Activated T-cell treated with anti-CD3 and anti-CD28 coated beads, Interleukin-2, amount 50 U/mL, for 4 hours (primary cell): ENCODE measurements at regions not wholly inside any gene's neighbourhood (a gene's known extent, or its start where the extent isn't known, plus 50 kb on each side); places are given as distances from the start of the nearest gene placed in this dataset.

ENCODE experiments used
- ATAC-seq, 2 donors: fragments of 200-7000 bp; cut with Tn5 transposase; one replicate each; pipeline ENCODE4 v1.10.0; 2021
- DNase-seq: peaks from one replicate; pipeline ENCODE4 v3.0.0-alpha.2; 2020
- H3K27me3 Mint-ChIP-seq: one replicate; pipeline ENCODE4 v1.8.0; 2021; ENCODE audit warnings: low read depth, mixed read lengths
- H3K36me3 Mint-ChIP-seq: one replicate; pipeline ENCODE4 v1.8.0; 2022; ENCODE audit warnings: mixed read lengths; ENCODE audit not compliant: insufficient read depth
- H3K4me1 Mint-ChIP-seq: one replicate; pipeline ENCODE4 v1.8.0; 2021; ENCODE audit warnings: low read depth, mixed read lengths
- H3K4me3 Mint-ChIP-seq: one replicate; pipeline ENCODE4 v1.8.0; 2021; ENCODE audit warnings: mild to moderate bottlenecking, moderate library complexity, mixed read lengths
- H3K9me3 Mint-ChIP-seq: one replicate; pipeline ENCODE4 v1.8.0; 2021; ENCODE audit warnings: mixed read lengths

DNA sequence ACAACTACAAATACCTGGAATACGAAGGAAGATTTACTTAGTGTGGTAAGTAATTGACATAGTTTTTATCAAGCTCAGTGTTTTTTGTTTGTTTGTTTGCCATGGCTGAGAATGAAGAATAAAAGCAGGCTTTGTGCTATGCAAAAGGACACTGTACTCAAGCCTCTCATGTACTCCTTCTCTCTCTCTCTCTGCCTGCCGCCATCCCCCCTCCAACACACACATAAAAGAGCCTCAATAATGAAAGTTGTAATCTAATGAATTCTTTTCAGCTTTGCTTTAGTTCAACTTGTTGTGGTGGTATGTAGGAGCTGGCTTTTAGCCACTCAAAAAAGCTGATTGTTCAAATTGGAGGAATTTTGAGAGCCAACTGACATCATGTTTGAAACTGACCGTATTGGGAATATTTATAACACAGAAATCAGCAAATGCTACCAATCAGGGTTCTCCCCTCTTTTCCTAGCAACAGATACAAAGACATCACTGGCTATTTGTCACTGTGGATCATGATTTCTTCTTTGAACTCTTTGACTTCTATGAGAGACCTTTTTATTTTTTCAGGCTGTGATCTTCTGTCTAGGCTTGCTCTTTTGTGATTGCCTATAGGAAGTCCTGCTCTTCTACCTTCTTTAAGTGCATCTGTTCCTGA lies 1148.8 kb downstream of the RAPGEF2 start:
- ATAC-seq: no peak
- no peaks in the 10 kb centered on the region for H3K27me3 Mint-ChIP-seq

DNA sequence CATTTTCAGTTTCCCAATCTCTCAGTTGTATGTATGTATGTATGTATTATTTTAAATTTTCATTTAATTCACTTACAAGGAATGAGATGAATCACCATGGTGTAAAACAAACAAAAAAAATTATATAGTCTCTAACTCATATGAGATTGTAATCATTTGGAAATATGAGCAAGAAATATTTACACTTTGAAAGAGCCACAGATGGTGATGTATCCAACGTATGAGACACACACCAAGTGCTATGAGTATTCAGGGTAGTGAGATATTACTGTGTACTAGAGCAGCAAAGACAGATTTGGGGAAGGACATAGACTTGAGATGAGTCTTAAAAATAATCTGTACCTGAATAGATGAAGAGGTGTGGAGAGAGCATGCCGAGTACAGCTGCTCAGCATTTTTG lies 1154.4 kb downstream of the RAPGEF2 start:
- H3K9me3 Mint-ChIP-seq: peaks cover 26% of the 10 kb centered on the region
- DNase-seq: no peak
- H3K36me3 Mint-ChIP-seq: no peaks in the 10 kb centered on the region
- H3K27me3 Mint-ChIP-seq: no peaks in the 10 kb centered on the region
- no peak for ATAC-seq
- H3K4me3 Mint-ChIP-seq: no peak overlapping the region
- no peaks in the 10 kb centered on the region for H3K4me1 Mint-ChIP-seq

More for the DNA sequence above, 1148.8 kb downstream of the RAPGEF2 start:
- H3K9me3 Mint-ChIP-seq: peaks cover 11% of the 10 kb centered on the region
- H3K4me1 Mint-ChIP-seq: no peaks in the 10 kb centered on the region
- H3K4me3 Mint-ChIP-seq: no peak overlapping the region
- H3K36me3 Mint-ChIP-seq: no peaks in the 10 kb centered on the region
- no peak for DNase-seq

DNA sequence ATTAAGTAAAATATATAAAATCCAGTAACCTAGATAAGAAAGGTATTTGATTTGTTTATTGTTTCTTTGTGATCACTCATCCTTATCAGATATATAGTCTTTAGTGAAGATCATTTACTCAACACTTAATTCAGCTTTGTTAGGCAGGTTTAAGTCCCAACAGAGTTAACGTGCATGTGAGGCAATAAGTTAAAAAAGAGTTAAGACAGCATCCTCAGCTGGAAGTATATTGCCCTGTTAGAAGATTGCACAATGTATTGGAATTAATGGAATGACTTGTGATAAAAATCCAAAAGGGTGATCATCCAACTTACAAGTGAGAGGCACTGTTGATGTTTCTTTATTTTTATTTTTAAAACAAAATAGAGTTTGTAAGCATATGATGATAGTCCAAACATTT lies 1162.1 kb downstream of the RAPGEF2 start:
- Mint-ChIP-seq H3K27me3 (no peaks in the 10 kb centered on the region), H3K36me3 (no peaks in the 10 kb centered on the region), H3K9me3 (peaks cover 8% of the 10 kb centered on the region), H3K4me3 (no peak overlapping the region), H3K4me1 (no peaks in the 10 kb centered on the region)
- DNase-seq (no peak), ATAC-seq (no peak)

DNA sequence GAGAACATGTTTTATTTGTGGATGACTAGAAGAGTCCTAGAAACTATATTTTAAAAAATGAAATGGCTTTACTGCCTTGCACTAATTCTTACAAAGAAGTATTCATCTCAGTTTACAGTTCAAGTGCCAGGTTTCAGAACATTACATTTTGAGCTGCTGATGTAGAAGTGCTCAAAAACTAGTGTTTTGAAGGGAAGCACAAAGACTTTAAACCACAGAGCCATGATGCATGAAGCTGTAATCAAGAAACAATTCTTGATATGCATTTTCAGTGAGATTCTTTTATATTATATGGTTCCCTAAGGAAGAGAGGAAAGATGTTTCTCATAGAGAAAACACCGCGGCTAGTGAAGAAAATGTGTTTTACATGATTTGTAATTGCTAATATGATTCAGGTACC lies 1163.0 kb downstream of the RAPGEF2 start:
- H3K4me1 Mint-ChIP-seq: no peaks in the 10 kb centered on the region
- H3K36me3 Mint-ChIP-seq: no peaks in the 10 kb centered on the region
- ATAC-seq (no peak), DNase-seq (no peak)
- H3K9me3 Mint-ChIP-seq: peaks cover 6% of the 10 kb centered on the region
- H3K4me3 Mint-ChIP-seq: no peak overlapping the region
- H3K27me3 Mint-ChIP-seq: no peaks in the 10 kb centered on the region

DNA sequence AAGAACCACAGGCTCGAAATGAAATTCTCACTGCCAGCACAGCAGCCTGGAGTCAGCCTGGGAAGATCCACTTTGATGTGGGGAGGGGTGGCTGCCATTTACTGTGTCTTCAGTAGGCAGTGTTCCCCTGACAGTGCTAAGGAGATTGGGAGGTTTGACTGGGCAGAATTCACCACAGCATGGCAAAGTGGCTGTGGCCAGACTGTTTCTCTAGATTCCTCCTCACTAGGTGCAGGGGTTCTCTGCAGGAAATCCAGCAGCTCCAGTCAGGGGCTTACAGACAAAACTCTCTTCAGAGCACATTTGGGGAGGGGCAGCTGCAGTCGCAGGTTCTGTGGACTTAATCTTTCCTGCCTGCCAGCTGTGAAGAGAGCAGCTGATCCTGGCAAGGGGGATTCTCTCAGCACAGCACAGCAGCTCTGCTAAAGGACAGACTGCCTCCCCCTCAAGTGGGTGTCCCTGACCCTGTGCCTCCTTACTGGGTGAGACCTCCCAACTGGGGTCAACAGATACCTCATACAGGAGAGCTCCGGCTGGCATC lies 1174.0 kb downstream of the RAPGEF2 start:
- no peak for ATAC-seq
- H3K9me3 Mint-ChIP-seq: peaks cover 39% of the 10 kb centered on the region
- no peaks in the 10 kb centered on the region for H3K36me3 Mint-ChIP-seq
- no peaks in the 10 kb centered on the region for H3K27me3 Mint-ChIP-seq
- no peak overlapping the region for H3K4me3 Mint-ChIP-seq
- no peak for DNase-seq
- H3K4me1 Mint-ChIP-seq: no peaks in the 10 kb centered on the region

DNA sequence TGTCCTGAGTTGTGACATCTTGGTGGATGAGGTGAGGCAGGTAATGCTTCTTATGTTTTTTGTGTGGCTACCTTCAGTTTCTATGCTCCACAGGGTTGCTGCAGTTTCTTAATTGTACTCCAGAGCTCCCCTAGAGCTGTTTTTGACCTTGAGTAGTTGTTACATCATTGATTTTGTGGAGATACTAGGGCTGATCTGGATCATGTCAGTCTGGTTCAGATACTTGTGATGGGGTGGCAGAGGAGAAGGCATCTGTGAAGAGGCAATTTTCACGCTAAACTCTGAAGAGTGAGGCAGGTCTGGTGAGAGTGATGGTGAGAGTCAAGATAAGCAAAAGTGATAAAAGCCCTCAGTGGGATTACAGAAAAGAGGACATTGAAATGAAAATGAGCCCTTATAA lies 1180.2 kb downstream of the RAPGEF2 start:
- Mint-ChIP-seq H3K4me3 (no peak overlapping the region), H3K4me1 (no peaks in the 10 kb centered on the region), H3K27me3 (no peaks in the 10 kb centered on the region), H3K36me3 (no peaks in the 10 kb centered on the region), H3K9me3 (peaks cover 24% of the 10 kb centered on the region)
- ATAC-seq (no peak), DNase-seq (no peak)

DNA sequence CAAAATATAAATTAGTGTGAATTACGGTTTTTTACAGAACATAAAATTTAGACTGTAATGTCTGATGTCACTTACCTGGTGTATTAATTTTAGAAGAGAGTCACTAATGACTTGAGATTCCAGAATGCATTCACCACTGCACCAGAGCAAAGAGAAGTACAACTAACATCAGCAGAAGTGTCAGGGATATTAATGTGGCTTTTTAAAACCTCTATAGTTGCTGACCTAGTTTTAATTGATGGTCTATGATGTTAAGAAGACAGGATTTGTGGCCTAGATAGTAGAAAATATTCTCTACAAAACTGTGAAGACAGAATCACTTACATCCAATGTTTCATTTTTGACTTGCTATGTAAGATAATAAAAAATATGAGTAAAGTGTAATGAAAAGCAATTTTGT lies 1181.6 kb downstream of the RAPGEF2 start:
- Mint-ChIP-seq H3K36me3 (no peaks in the 10 kb centered on the region), H3K4me1 (no peaks in the 10 kb centered on the region), H3K27me3 (no peaks in the 10 kb centered on the region), H3K9me3 (peaks cover 22% of the 10 kb centered on the region), H3K4me3 (no peak overlapping the region)
- DNase-seq: no peak
- no peak for ATAC-seq

DNA sequence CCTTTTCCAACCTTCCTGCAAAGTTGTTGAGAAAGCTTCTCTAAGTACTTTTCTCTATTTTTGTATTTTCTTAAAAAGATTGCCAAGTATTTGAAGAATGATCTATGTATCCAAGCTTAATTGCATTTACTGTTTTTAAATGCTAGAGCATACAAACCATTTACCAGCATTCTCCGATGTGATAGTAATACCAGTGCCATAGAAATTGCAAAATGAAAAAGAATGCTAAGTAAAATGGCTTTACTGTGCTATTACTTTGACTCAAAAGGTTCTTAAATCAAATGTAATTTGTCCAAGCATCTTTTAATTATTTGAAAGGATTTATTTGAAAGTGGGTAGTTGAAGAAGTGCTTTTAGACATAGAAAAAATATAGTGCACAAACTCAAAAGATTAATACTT lies 1183.2 kb downstream of the RAPGEF2 start:
- Mint-ChIP-seq H3K9me3 (peaks cover 13% of the 10 kb centered on the region), H3K27me3 (no peaks in the 10 kb centered on the region), H3K4me3 (no peak overlapping the region), H3K36me3 (no peaks in the 10 kb centered on the region), H3K4me1 (no peaks in the 10 kb centered on the region)
- DNase-seq (no peak), ATAC-seq (no peak)

DNA sequence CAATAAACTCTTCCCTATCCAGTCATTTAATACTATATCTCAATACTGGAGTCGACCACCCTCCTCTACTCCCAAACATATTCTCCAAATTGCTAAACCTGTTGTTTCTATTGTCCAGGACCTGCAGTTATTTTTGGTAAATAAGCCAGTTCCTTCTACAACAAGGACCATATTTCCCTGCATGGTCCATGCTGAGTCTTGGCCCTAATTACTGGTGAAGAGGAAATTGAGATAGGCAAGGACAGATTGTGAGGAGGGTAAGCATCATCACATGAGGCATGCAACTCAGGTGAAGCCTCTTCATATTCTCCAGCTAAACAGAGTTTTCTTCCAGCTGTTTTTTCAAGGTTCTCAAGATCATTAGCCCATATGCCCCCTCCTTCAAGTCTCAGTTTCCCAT lies 1193.6 kb downstream of the RAPGEF2 start:
- ATAC-seq (no peak), DNase-seq (no peak)
- peaks cover 24% of the 10 kb centered on the region for H3K9me3 Mint-ChIP-seq
- H3K27me3 Mint-ChIP-seq: no peaks in the 10 kb centered on the region
- no peaks in the 10 kb centered on the region for H3K4me1 Mint-ChIP-seq
- no peaks in the 10 kb centered on the region for H3K36me3 Mint-ChIP-seq
- H3K4me3 Mint-ChIP-seq: no peak overlapping the region

DNA sequence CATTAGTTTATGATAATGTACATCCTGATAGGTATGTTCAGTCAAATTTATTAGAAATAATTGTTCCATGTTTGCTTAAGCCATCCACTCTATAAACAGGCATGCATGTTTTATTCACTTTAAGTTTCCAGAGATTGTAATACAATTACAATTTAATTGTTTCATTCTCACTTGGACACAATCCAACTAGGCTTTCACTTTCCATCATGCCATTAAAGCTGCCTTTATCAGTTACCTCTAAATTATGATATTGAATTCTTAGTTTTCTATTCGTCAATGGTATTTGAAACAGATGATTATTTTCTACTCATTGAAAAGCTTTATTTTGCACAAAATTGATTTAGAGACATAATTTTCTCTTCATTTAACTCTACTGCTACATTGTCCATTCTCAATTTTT lies 1196.3 kb downstream of the RAPGEF2 start:
- Mint-ChIP-seq H3K36me3 (no peaks in the 10 kb centered on the region), H3K4me1 (no peaks in the 10 kb centered on the region), H3K9me3 (peaks cover 17% of the 10 kb centered on the region), H3K27me3 (no peaks in the 10 kb centered on the region), H3K4me3 (no peak overlapping the region)
- DNase-seq (no peak), ATAC-seq (no peak)

DNA sequence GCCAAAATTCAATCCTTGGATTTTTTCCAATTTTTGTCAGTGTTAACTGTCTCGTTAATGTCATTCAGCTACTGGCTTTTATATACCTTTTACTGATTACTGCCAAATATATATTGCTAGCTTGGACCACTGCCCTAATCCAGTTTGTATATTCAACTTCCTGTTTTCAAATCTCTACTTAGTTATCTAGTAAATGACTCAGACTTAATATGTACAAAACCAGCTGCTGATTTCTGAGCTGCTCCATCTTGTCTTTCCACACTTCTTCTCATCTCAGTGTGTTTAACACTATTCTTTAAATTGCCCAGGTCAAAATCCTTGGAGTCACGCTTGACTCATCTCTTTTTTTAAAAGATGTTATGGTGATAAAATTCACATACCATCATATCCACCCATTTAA lies 1196.7 kb downstream of the RAPGEF2 start:
- no peaks in the 10 kb centered on the region for H3K36me3 Mint-ChIP-seq

DNA sequence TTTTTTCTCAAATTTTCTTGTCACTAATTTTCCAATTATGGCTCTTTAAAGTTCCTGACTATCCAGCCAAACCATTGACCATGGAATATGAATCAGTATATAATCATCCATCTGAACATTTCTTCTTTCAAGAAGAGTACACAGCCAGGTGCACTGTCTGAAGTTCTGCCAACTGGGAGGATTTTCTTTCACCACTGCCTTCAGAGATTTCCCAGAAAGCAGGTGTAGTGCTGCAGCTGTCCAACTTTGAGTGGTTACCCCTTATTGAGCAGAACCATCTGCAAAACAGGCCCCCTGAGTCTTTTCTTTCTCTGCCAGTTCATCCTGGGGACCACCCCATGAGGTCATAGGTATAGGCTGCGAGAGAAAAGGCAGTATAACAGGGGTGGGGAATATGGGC lies 1213.2 kb downstream of the RAPGEF2 start:
- H3K4me1 Mint-ChIP-seq: no peaks in the 10 kb centered on the region
- H3K4me3 Mint-ChIP-seq: no peak overlapping the region
- no peaks in the 10 kb centered on the region for H3K36me3 Mint-ChIP-seq
- ATAC-seq (no peak), DNase-seq (no peak)
- no peaks in the 10 kb centered on the region for H3K27me3 Mint-ChIP-seq
- peaks cover 10% of the 10 kb centered on the region for H3K9me3 Mint-ChIP-seq

More for the DNA sequence above, 1196.7 kb downstream of the RAPGEF2 start:
- DNase-seq (no peak), ATAC-seq (no peak)
- no peaks in the 10 kb centered on the region for H3K4me1 Mint-ChIP-seq
- H3K9me3 Mint-ChIP-seq: peaks cover 17% of the 10 kb centered on the region
- H3K27me3 Mint-ChIP-seq: no peaks in the 10 kb centered on the region
- no peak overlapping the region for H3K4me3 Mint-ChIP-seq

DNA sequence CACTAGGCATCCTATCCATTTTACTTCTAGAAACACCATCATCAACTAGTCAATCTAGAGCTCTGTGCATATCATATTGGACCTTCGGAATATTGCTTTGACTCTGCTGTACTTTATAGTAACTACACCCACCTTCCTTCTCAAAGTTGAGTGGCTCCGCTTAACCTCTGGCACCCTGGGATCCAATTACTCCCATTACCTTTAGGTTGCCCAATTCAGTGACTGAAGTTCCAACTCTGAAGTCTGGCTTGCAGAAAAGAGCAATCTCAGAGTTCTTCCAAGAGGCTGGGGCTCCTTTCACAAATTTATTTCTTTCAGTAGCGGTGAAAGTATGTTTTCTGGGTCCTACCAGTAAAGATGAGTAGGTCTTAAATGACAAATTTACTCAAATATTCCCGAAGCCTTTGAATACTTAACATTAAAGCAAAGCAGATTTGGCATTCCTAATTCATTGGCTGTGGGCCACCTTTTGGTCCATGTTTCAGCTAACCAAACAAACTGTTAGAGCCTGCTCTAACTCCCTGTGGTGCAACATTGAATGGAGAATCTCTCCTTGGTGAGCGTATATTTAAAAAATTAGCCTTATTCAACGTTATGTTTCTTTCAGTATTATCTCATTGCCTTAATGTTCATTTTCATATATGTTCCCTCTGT lies 1215.8 kb downstream of the RAPGEF2 start:
- Mint-ChIP-seq H3K4me3 (no peak overlapping the region), H3K9me3 (peaks cover 6% of the 10 kb centered on the region), H3K4me1 (no peaks in the 10 kb centered on the region), H3K27me3 (no peaks in the 10 kb centered on the region), H3K36me3 (no peaks in the 10 kb centered on the region)
- ATAC-seq (no peak), DNase-seq (no peak)

DNA sequence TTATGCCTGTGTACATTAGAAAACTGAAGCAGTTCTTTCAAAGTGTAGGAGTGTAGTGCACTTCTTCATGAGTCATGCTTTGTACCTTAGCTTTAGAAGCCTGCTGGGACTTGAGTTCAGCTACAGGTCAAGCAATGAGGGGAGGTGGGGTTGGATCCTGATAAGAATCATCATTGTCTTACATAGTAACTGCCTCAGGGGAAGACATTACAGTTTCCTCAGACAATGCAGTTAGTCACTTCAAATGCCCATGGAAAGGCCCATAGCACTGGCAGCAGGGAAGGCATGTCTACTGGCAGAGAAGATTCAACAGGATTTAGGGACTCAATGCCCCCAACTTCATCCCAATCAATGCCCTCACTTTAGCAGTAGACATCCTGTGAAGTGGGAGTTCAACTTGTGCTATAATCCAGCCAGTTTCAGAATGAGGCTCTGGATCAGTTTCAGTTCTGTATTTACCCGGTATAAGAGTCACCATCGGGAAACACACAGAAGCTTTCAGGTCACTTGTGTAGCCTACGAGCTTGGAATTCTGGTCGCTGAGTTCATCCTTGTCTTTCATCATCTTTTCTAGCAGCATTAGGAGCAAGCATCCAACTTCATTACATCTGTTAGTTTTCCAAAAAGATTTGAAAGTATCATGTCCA lies 1216.5 kb downstream of the RAPGEF2 start:
- Mint-ChIP-seq H3K4me1 (no peaks in the 10 kb centered on the region), H3K27me3 (no peaks in the 10 kb centered on the region), H3K9me3 (peaks cover 6% of the 10 kb centered on the region), H3K4me3 (no peak overlapping the region), H3K36me3 (no peaks in the 10 kb centered on the region)
- DNase-seq: no peak
- no peak for ATAC-seq

DNA sequence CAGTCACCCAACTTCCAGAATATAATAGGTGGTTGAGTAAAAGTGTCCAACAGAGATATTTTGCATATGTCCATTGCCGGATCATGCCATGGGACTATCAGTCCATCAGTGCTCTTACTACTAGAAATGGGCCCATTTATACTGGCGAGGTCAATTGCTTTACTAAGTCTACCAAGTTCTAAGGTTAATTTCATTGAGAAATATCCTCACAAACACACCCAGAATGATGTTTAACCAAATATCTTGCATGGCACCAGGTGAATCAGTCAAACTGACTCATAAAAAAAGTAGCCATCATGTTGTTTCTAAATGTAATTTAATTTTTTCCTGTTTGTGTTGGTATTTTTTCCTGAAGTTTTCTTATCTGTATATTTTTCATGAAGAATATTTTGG lies 1217.0 kb downstream of the RAPGEF2 start:
- Mint-ChIP-seq H3K36me3 (no peaks in the 10 kb centered on the region), H3K27me3 (no peaks in the 10 kb centered on the region), H3K9me3 (peaks cover 6% of the 10 kb centered on the region), H3K4me1 (no peaks in the 10 kb centered on the region), H3K4me3 (no peak overlapping the region)
- ATAC-seq (no peak), DNase-seq (no peak)
